ENCODE measurements at regions not wholly inside any gene's neighbourhood (a gene's known extent, or its start where the extent isn't known, plus 50 kb on each side); places are given as distances from the start of the nearest gene placed in this dataset.

DNA sequence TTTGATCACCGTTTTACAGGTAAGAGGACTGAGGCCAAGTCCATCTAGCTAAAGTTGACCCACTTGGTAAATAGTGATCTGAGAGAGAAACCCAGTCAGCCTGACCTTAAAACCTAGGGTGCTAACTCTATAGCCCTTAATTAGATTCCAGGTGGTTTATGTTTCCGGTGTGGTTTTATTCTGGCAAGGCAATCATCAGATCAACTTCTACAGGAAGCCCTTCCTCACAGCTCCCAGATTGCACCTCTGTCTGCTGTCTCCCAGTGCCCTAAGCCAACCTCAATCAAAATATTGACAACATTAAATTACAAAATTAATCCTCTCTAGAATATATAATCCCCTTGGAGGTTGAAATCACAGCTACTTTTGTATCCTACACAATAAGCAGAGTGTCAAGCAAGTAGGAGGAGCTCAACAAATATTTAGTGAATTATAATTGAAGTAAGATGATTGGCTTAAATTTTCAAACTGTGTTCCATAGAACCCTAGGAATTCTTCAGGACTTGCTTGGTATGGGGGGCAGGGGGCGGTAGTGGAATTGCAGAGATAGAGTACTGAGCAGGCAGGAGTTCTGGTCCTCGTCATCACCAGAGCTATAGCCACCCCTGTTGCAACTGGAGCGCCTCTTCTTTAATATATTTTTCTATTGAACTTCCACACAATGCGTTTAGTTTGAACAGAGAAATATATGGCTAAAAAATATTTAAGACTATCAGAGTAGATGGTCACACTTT is 692.8 kb upstream of the LRRN3 start:
- TF ChIP-seq POU2F2 (IDR thresholded peaks at IDR 0.05; ENCODE audit: low read depth, low read length): no peak
- no peak for TF ChIP-seq POLR2AphosphoS5 (IDR thresholded peaks at IDR 0.05; ENCODE audit: low read depth, low read length)
- no peak for TF ChIP-seq TAF1 (IDR thresholded peaks at IDR 0.05; ENCODE audit: low read depth, low read length)
- no peak for TF ChIP-seq SPI1 (IDR thresholded peaks at IDR 0.05; ENCODE audit: low read depth, low read length)
- TF ChIP-seq POLR2A (IDR thresholded peaks at IDR 0.05; ENCODE audit: low read depth, low read length): no peak
- TF ChIP-seq PAX5 (IDR thresholded peaks at IDR 0.05; ENCODE audit: insufficient read depth, low read length, severe bottlenecking): no peak
- DNase-seq (ENCODE audit: insufficient read length, low spot score) (no peak), FAIRE-seq (no peak)

DNA sequence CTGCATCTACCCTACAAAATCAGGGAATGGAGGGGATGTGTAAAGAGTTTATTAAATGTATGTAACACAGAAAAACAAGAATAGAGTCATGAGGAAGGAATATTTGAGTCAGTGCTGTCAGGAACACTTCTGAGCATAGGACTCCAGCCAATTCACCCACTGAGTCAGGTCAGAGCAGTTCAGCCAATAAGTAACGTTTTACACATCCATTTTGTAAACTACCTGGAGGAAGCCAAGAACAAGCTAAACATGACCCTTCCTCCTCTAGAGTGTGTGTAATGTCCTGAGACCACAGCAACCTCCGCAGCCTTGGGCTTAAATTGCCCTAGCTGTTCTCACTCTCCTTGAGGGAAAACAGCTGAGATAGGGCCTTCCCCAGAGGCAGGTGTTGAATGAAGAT is 691.5 kb upstream of the LRRN3 start:
- TF ChIP-seq PAX5 (IDR thresholded peaks at IDR 0.05; ENCODE audit: insufficient read depth, low read length, severe bottlenecking) (no peak), POU2F2 (IDR thresholded peaks at IDR 0.05; ENCODE audit: low read depth, low read length) (no peak), POLR2AphosphoS5 (IDR thresholded peaks at IDR 0.05; ENCODE audit: low read depth, low read length) (no peak)
- no peak for FAIRE-seq
- no peak for DNase-seq (ENCODE audit: insufficient read length, low spot score)

DNA sequence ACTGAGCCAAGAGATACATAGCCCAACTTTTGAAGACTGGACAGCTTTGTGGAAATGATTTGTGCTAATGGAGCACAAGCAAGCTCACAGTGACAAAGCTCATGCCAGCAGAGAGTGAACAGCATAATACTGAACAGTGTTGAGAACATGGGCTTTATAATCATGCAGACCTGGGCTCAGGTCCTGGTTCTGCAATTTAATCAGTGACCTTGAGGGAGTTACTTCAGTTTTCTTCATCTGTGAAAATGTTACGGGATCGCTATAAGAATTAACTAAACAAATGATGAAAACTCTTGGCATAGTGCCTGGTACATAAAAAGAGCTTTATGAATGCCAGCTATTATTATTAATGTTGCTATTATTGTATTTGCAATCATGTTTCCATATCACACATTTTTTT is 690.5 kb upstream of the LRRN3 start:
- no peak for FAIRE-seq
- TF ChIP-seq POLR2AphosphoS5 (IDR thresholded peaks at IDR 0.05; ENCODE audit: low read depth, low read length) (no peak), PAX5 (IDR thresholded peaks at IDR 0.05; ENCODE audit: insufficient read depth, low read length, severe bottlenecking) (no peak), POU2F2 (IDR thresholded peaks at IDR 0.05; ENCODE audit: low read depth, low read length) (no peak), POLR2A (IDR thresholded peaks at IDR 0.05; ENCODE audit: low read depth, low read length) (no peak), TAF1 (IDR thresholded peaks at IDR 0.05; ENCODE audit: low read depth, low read length) (no peak)
- no peak for DNase-seq (ENCODE audit: insufficient read length, low spot score)

DNA sequence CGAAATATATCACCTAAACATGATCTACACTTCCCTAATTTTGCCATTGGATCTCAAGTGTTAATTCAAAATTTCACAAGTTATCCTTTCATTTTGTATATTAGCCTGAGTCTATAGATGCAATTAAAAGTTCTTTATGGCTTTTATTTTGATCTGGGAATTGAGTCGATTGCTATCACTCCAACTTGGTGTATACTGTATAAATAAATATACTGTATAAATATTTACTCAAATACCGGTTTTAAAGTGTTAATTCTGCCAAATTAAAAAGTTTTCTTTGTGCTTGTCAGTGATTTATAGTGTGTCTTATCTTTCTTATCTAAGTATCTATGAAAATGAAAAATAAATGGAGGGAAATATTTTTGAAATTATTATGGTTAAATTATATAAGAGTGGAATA is 683.7 kb upstream of the LRRN3 start:
- FAIRE-seq (no peak), DNase-seq (ENCODE audit: insufficient read length, low spot score) (no peak)

DNA sequence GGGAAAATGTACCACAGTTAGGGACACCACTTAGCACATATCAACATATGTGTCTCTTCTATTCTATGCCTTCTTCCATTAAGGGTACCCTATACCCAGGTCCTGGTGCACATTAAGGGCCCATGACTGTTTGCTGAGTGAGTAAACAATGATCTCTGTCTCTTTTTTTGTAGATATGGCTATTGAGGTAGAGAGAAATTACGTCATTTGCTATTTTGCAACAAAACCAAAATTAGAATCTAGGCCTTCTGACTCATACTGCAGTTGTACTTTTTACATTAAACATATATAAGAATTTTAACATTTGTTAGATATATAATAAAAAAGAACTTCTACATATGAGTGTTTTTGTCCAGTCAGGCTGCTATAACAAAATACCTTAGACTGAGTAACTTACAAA is 683.2 kb upstream of the LRRN3 start:
- no peak for DNase-seq (ENCODE audit: insufficient read length, low spot score)
- TF ChIP-seq POLR2AphosphoS5 (IDR thresholded peaks at IDR 0.05; ENCODE audit: low read depth, low read length) (no peak), PAX5 (IDR thresholded peaks at IDR 0.05; ENCODE audit: insufficient read depth, low read length, severe bottlenecking) (no peak), POLR2A (IDR thresholded peaks at IDR 0.05; ENCODE audit: low read depth, low read length) (no peak), POU2F2 (IDR thresholded peaks at IDR 0.05; ENCODE audit: low read depth, low read length) (no peak), SPI1 (IDR thresholded peaks at IDR 0.05; ENCODE audit: low read depth, low read length) (no peak), TAF1 (IDR thresholded peaks at IDR 0.05; ENCODE audit: low read depth, low read length) (no peak)
- no peak for FAIRE-seq

More for the DNA sequence above, 683.7 kb upstream of the LRRN3 start:
- no peak for TF ChIP-seq SPI1 (IDR thresholded peaks at IDR 0.05; ENCODE audit: low read depth, low read length)
- no peak for TF ChIP-seq POLR2A (IDR thresholded peaks at IDR 0.05; ENCODE audit: low read depth, low read length)
- no peak for TF ChIP-seq POU2F2 (IDR thresholded peaks at IDR 0.05; ENCODE audit: low read depth, low read length)
- TF ChIP-seq TAF1 (IDR thresholded peaks at IDR 0.05; ENCODE audit: low read depth, low read length): no peak
- no peak for TF ChIP-seq PAX5 (IDR thresholded peaks at IDR 0.05; ENCODE audit: insufficient read depth, low read length, severe bottlenecking)
- no peak for TF ChIP-seq POLR2AphosphoS5 (IDR thresholded peaks at IDR 0.05; ENCODE audit: low read depth, low read length)

DNA sequence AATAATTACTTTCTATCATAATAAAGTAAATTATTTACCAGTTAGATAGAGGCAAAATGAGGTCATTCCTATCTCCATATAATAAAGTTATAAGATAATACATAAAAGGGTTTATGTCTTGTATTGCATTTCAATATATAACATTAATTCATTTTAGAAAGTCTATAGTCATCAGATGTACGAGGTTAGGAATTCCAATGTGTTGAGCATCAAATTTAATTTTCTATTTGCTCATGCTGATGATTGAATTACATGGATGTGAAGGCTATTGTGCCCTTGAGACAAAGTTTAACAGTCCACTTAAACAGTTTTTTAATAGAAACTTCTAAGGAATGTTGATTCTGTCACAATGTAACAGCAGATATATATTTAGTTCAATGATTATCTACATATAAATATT is 678.3 kb upstream of the LRRN3 start:
- DNase-seq (ENCODE audit: insufficient read length, low spot score): no peak
- no peak for TF ChIP-seq SPI1 (IDR thresholded peaks at IDR 0.05; ENCODE audit: low read depth, low read length)
- TF ChIP-seq PAX5 (IDR thresholded peaks at IDR 0.05; ENCODE audit: insufficient read depth, low read length, severe bottlenecking): no peak
- TF ChIP-seq POLR2AphosphoS5 (IDR thresholded peaks at IDR 0.05; ENCODE audit: low read depth, low read length): no peak
- TF ChIP-seq POU2F2 (IDR thresholded peaks at IDR 0.05; ENCODE audit: low read depth, low read length): no peak
- TF ChIP-seq TAF1 (IDR thresholded peaks at IDR 0.05; ENCODE audit: low read depth, low read length): no peak
- TF ChIP-seq POLR2A (IDR thresholded peaks at IDR 0.05; ENCODE audit: low read depth, low read length): no peak
- FAIRE-seq: no peak

DNA sequence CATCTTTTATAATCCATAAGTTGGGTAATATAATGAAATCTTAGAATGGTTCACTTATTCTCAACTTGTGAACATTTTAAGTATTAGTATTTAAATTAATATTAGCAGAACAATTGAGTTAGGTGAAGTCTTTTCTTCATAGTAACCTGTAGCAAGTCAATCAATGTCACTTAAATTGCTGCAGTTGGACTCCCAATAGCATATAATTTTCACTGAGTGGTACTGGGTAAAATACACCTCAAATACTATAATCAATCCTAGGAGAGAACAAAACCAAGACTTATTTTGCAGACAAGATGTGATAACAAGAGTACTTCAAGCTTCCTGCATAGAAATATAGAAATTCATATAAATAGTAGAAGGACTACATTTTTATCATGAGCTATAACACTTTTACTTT is 677.9 kb upstream of the LRRN3 start:
- FAIRE-seq: no peak
- TF ChIP-seq POLR2AphosphoS5 (IDR thresholded peaks at IDR 0.05; ENCODE audit: low read depth, low read length): no peak
- TF ChIP-seq PAX5 (IDR thresholded peaks at IDR 0.05; ENCODE audit: insufficient read depth, low read length, severe bottlenecking): no peak
- no peak for TF ChIP-seq TAF1 (IDR thresholded peaks at IDR 0.05; ENCODE audit: low read depth, low read length)
- no peak for TF ChIP-seq POU2F2 (IDR thresholded peaks at IDR 0.05; ENCODE audit: low read depth, low read length)
- no peak for TF ChIP-seq POLR2A (IDR thresholded peaks at IDR 0.05; ENCODE audit: low read depth, low read length)
- TF ChIP-seq SPI1 (IDR thresholded peaks at IDR 0.05; ENCODE audit: low read depth, low read length): no peak
- no peak for DNase-seq (ENCODE audit: insufficient read length, low spot score)

DNA sequence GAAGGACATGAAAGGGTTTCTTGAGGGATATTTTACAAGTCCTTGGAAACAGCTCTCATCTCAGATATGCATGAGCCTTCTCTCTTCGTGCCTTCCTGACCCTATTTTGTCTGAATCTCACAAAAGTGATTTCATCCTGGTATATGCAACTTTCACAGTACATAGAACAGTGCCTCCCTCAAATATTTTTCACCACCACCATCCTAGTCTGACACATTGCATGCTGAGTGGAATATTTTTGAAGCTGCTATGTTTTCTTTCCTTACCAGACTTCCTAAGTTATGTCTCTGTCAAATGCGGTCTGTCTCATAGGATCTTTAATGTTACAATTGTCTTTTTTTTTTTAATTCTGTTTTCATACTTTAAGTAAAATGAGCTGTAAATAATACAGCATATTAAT is 673.3 kb upstream of the LRRN3 start:
- DNase-seq (ENCODE audit: insufficient read length, low spot score) (no peak), FAIRE-seq (no peak)

DNA sequence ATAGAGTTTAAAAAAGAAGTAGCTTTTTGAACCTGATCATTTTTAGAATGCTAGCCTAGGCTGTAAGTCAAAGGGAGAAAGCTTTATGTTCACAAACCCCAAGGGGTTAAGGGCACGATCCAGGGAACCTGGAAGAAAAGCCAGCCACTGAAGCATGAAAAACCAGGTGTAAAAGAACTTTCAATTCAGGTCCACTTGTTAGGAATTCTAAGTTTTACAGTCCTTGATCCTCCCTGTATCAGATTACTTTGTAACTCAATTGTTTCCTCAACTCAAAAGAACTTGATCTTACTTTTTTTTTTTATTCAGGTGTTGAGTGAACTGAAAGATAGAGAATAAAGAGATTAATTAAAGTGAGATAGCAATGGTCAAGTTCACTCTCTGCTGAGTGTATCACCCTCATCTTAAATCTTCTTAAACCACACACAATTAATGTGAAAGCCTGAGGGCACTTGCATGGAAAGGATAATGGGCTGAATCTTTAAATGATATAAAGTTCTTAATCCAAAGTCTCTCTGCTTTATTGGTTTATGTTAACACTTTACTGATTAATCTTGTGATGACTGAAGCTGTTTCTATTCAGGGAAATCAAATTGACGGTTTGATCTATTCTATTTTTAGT is 672.2 kb upstream of the LRRN3 start:
- no peak for FAIRE-seq
- no peak for DNase-seq (ENCODE audit: insufficient read length, low spot score)
- TF ChIP-seq SPI1 (IDR thresholded peaks at IDR 0.05; ENCODE audit: low read depth, low read length): no peak
- no peak for TF ChIP-seq POU2F2 (IDR thresholded peaks at IDR 0.05; ENCODE audit: low read depth, low read length)
- TF ChIP-seq POLR2A (IDR thresholded peaks at IDR 0.05; ENCODE audit: low read depth, low read length): no peak
- TF ChIP-seq TAF1 (IDR thresholded peaks at IDR 0.05; ENCODE audit: low read depth, low read length): no peak
- no peak for TF ChIP-seq POLR2AphosphoS5 (IDR thresholded peaks at IDR 0.05; ENCODE audit: low read depth, low read length)
- TF ChIP-seq PAX5 (IDR thresholded peaks at IDR 0.05; ENCODE audit: insufficient read depth, low read length, severe bottlenecking): no peak

More for the DNA sequence above, 673.3 kb upstream of the LRRN3 start:
- no peak for TF ChIP-seq TAF1 (IDR thresholded peaks at IDR 0.05; ENCODE audit: low read depth, low read length)
- TF ChIP-seq POLR2AphosphoS5 (IDR thresholded peaks at IDR 0.05; ENCODE audit: low read depth, low read length): no peak
- TF ChIP-seq PAX5 (IDR thresholded peaks at IDR 0.05; ENCODE audit: insufficient read depth, low read length, severe bottlenecking): no peak
- no peak for TF ChIP-seq POU2F2 (IDR thresholded peaks at IDR 0.05; ENCODE audit: low read depth, low read length)
- TF ChIP-seq SPI1 (IDR thresholded peaks at IDR 0.05; ENCODE audit: low read depth, low read length): no peak
- no peak for TF ChIP-seq POLR2A (IDR thresholded peaks at IDR 0.05; ENCODE audit: low read depth, low read length)

All from GM12891 (cell line).